ENCODE measurements at regions not wholly inside any gene's neighbourhood (a gene's known extent, or its start where the extent isn't known, plus 50 kb on each side); places are given as distances from the start of the nearest gene placed in this dataset.

DNA sequence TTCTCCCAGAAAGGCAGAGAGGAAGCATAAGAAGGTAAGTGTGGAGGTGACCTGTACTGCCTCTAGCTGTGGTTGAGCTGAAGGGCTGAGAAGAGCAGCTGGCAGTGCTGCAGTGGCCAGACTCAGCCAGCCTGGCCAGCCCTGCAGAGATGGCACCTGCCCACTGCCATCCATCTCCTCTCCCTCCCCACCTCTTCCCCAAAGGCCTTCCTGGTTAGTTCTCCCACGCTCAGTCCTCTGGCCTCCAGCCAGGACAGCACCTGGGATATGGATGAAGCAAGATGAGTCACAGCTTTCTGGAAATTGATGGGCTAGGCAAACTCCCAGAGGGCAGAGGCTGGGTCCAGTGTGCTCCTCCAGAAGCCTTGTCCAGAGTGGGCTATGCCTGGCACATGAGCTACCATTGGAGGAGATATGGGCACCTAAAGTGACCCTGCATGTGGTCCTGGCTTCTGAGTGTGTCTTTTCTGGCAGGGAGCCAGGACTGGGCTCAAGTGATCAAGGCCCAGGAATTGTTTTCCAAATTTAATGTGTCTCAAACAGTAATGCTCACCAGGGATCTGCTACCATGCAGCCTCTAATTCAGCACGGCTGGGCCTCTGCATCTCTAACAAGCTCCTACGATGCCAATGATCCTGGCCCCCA, 81.0 kb upstream of the CACUL1 start:
- DNase-seq (ENCODE audit: low read depth), result peak; percentile 17

DNA sequence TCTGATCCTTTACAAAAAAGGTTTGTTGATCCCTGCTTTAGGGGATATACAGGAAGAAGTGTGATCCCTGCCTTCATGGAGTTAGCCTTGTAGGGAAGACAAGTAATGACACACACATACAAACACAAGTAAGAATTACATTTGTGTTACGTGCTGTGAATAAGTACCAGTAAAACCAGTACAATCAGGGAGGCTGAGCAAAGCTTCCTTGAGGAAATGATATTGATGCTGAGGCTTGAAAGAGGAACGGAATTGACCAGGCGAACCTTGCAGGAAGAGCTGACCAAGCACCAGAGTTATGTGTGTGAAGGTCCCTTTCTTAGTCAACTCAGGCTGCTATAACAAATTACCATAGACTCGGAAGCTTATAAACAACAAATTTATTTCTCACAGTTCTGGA, 83.6 kb upstream of the CACUL1 start:
- no peak for DNase-seq (ENCODE audit: low read depth)

DNA sequence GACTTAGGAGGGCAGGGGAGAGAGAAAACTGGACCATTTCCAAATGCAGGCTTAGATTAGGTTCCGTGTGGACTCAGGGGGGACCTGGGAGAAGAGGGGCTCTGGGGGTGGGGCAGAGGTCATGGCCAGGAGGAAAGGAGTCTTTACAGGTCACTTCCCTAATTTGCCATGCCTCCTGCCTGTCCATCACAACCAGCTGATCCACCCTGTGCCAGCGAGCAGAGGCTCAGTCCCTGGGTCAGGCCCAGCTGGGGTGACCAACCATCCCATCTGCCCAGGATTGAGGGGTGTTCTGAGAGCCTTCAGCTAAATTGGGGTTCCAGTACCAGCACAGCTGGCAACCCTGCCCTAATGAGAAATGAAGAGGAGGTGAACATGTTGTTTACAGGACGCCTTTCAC, 84.6 kb upstream of the CACUL1 start:
- no peak for DNase-seq (ENCODE audit: low read depth)

DNA sequence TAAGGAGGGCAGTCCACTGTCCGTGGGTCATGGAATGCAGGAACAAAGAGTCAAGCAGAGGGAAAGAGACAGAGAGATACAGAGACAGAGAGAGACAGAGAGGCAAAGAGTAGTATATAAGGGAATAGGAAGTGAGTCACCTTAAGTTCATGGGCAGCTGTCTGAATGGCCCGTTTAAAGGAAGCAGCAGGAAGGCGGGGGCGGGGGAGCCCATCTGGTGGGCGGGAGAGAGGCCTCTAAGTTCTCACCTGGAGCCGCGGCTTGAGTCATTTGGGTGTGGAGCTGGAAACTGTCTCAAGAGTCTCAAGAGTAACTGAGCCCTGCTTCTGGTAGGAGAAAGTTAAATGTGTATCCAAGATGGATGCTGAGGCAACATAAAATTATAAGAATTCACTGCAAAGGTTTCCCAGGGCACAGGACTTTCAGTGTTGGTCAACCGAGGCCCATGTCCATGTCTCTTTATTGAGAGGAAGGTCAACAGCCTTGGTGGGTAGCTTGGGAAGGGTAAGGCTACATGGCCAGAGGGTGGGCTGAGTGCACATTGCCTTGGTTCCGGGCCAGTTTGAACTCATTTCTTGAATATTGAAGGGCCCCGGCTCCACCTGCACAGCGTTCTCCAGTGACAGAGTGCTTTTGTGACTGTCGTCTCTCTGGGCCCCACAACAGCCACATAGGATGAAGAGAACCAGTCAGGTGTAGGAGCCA, 85.5 kb upstream of the CACUL1 start:
- peak; percentile 31 for DNase-seq (ENCODE audit: low read depth)

DNA sequence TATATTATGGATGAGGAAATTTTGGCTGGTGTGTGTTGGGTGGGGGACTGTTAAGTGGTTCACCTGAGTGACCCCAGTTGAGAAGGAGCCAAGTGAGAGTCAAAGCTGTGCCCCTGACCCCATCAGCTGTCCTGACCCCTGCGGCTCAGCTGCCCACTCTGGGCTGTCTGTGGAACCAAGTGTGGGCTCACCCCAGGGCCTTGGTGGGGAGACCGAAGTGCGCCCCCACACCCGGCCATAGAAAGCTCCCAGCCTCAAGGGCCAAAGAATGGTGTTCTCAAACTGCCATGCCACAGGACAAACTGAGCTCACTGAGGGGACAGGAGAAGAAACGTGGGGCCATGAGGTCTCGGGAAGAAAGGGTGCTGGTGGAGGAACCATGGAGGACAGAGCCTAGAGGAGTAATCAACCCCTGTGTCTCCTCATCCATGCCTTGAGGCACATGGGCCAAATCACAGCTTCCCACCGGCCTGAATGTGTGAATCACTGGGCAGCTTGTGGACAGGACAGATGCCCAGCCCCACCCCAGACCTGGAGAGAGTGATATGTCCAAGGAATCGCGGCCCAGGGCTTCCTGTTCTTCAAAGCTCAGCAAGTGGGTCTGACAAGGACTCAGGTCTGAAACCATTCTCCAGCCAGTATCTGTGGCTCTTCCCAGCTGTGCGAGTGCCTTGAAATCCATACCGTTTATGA, 86.2 kb upstream of the CACUL1 start:
- DNase-seq (ENCODE audit: low read depth), result no peak

DNA sequence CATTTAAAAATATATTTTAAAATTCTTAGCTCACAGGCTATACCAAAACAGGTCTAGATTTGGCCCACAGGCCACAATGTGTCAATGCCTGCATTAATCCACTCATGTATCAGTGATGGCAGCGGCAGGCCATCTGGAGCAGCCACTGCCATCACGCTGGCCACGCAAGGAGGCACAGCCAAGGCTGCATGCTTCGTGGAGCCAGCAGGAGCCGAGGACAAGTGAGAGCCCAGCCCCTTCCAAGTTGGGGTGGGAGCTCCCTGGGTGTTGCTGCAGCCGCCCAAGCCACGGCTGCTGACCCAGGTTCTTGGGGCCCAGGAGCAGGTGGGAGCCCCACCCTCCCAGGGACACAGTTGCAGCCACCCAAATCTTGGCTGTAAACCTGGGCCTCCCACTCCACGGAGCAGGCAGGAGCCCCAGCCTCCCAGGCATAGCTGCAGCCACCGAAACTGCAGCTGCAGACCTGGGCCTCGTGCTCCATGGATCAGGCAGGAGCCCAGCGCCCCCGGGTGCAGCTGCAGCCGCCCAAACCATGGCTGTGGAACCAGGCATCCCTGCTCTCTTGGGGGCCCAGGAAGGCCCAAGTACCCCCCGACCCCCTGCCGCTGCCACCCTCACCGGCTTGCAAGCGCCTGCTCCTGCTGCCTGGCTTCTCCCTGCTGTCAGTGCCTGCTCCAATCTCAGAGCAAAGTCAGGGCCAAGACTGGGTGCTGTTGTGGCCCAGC, 87.3 kb upstream of the CACUL1 start:
- no peak for DNase-seq (ENCODE audit: low read depth)

DNA sequence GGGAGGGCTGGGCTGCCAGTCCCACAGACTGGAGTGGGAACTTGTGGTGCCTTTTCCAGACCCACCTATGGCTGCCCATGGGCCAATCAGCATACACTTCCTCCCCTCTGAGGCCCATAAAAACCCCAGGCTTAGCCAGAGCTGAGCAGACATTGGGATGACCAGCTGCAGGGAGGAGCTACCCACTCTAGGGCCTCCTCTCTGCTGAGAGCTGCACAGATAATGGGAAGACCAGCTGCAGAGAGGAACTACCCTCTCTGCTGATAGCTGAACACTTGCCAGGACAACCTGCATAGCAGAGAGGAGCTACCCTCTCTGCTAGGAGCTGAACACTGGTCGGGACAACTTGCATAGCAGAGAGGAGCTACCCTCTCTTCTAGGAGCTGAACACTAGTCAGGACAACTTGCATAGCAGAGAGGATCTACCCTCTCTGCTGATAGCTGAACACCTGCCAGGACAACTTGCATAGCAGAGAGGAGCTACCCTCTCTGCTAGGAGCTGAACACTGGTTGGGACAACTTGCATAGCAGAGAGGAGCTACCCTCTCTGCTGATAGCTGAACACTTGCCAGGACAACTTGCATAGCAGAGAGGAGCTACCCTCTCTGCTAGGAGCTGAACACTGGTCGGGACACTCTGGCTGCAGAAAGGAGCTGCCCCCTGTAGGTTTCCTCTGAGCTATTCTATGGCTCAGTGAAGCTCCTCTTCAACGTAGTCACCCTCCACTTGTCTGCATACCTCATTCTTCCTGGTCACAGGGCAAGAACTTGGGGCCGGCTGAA, 88.3 kb upstream of the CACUL1 start:
- no peak for DNase-seq (ENCODE audit: low read depth)

DNA sequence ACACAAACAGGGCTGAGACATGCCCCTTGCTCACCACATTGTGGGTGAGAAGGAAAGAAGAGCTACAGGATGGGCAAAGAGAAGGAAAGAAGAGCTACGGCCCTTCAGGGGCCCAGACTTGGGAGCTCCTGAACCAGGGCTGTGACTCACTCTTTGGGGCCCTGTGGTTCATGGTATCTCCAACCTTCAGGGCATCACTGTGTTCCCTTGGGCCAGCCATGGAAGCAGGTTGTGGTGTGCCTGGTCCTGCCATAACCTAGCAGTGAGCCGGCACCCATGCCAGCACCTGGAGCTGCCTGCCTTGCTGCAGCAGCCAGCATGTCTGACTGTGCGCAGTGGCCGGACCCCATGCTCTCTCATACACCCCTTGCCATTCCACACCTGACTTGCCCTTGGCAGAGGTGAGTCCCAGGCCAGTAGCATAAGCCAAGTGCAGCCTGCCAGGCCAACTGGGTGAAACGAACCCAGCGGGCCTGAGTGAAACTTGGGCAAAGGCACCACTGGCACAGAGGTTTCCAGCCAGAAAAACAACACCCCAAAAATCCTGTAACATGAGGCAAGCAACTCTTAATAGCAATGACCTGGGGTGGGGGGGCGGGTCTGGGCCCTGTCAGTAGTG, 89.0 kb upstream of the CACUL1 start:
- no peak for DNase-seq (ENCODE audit: low read depth)

DNA sequence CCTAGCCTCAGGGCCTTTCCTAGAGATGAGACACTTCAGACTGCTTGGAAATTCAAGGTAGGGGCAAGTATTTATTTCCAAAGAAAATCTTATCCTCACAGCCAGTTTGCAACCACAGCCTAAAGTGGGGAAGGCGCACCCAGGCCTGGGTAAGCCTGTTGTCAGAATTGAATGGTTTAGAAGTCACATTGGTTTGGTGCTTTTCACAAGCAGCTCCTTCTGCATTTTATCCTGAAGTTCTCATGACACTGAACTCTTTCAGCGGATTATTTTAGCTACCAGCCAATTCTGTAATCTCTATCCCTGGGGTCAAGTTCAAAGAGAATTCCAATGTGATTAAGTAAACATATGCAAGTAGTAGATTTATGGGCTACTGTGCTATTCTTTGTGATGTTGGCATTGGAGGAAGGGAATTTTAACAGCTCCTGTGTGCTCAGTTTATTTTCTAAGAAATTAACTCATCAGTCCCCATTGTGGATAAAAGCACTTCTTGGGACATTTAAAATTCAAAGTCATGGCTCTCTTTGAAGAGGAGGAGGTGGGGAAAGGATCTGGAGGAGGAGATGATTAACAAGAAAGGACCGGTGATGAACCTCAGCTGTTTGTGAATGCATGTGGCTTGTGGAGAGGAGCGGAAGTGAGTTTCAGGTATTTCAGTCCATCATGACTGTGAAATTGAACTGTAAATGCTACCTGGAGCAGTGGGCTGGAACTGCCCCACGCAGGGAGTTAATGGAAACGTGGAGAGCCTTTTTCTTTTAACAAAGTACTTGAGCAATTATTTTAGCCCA, 90.2 kb upstream of the CACUL1 start:
- DNase-seq (ENCODE audit: low read depth), result peak; percentile 35

DNA sequence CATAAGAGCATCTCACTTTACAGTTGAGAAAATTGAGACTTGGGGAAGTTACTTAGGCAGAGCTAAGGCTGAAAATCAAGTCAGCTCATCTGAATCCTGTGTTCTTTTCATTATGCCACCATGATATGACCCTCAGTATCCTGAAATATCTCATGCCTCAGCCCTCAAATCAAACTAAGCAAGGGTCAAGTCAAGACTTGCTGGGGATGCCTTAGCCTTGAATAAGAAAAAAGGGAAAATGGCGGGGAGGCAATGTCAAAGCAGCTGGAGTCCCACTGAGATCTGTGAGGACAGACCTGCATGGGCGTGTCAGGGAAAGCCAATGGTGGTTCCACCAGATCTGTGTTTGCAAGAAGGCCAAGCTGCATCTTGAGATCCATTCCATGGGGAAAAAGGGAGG, 91.0 kb upstream of the CACUL1 start:
- DNase-seq (ENCODE audit: low read depth), result no peak

DNA sequence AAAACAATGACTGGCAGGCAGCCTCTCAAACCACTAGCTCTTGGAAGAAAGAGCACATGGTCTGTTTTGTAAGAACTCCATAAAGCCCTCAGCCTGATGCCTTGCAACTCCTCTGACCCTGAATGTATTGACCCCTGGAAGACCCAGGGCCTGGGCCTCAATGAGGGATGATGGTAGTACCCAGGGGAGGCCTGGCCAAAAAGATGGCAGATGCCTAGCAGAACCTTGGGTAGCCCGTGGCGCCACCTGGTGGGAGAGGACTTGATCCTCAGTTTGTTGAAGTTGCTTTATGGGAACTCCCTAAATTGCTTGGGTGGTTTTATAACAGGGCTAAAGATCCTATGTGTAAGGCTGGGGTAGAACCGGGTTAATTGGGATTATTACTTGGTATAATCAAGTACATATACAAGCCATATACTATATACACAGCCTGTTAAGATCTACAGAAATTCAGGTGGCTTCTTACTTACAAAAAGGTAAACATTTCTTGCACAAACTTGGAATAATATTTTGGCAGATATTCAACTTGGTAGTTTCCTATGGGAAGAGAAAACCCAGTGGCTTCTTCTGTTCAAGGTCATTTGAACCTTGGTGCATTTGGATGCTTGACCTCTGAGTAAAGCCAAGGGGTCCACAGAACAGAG, 95.8 kb upstream of the CACUL1 start:
- peak; percentile 66 for DNase-seq (ENCODE audit: low read depth)

DNA sequence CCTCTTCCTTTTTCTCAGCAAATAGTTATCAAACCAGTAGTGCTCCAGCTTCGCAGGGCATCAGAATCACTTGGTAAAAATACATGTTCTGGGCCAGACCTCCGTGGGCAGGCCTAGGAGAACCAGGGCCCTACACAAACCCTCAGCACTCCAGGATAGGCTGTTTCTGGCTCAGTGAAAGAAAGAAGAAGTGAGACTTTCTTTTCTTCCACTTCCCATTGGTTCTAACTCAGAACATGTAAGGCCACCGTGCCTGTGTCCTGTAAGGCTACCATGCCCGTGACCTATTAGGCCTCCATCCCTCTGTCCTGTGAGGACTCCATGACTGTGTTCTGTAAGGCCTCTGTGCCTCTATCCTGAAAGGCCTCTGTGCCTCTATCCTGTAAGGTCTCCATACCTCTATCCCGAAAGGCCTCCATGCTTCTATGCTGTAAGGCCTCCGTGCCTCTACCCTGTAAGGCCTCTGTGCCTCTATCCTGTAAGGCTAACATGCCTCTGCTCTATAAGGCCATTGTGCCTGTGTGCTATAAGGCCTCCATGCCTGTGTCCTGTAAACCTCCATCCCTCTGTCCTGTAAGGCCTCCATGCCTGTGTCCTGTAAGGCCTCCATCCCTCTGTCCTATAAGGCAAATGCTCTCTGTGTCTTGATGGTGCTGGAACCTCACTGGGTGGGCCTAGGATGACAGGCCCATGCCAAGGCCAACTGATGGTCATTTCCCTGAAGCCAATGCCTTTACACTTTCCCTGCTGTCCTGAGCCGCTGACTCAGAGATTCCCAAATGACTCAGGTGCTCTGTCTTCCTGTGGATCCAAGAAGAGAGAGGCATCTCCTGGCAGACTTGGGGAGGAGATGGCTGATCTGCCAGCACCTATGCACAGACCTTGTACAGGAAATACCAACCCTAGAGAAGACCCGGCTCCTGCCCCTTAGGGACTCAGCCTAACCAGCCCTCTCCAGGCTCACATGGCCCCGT, 96.6 kb upstream of the CACUL1 start:
- DNase-seq (ENCODE audit: low read depth), result no peak

DNA sequence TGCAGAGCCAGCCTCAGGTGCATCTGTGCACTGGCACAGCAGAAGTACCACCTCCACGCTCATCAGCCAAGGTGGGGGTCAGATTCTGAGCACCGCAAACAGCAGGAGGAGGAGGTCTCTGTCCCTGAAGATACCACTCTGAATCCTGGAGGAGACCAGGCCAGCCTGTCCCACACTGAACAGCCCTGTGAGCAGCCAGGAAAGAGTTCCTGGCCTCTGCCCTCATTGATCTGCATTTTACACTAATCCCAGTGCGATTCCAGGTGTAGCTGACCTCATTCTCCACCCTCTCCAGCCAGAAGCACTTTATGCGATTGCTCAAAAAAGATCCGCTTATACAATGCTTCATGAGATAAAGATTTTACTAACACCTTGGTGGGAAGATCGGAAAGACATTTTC, 99.1 kb upstream of the CACUL1 start:
- DNase-seq (ENCODE audit: low read depth), result no peak

DNA sequence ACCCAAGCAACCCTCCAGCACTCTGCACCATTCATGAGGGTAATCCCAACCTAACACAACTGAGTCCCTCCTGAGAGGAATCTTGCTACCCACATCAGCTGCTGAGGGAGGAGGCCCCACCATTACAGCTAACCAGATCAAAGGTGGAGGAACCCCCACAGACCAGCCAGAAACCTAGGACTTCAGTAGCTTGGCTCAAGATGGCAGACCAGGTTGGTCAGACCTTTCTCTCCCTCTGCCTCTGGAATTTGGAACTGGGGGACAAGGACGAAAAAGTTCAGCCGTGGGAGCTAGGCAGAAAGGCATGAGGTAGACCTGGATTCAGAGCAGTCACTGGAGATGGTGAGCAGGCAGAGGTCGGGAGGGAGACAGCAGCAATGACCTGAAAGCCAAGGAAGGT, 101.3 kb upstream of the CACUL1 start:
- DNase-seq (ENCODE audit: low read depth), result no peak

DNA sequence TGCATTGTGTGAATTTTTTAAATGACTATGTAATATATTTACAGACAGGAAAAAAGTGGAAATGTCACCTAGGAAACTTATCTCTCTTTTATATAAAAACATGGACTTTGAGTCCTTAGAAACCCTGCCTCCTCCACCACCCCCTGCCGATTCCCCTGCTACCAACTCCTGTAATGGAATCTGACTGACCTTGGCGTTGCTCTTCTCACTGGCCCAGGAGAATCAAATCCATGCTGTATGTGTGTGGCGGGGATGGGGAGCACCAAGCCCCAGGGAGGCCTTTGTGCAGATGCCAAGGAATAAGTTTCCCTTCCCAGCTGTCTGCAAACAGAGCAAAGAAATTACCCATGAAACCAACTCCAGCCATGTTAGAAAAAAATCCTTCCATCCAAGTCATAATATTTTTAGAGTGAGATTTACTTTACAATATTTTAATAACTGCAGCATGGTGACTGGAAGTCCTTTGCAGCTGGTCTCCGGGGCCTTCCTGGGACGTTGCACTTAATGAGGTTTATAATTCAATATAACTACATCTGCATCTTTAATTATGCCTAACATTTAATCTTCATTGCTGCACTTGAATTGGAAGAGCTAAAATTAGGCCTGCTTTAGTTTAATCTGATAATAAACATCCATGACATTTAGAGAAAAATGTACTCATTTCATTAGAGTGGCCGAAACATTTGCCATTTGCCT, 111.4 kb upstream of the CACUL1 start:
- no peak for DNase-seq (ENCODE audit: low read depth)

DNA sequence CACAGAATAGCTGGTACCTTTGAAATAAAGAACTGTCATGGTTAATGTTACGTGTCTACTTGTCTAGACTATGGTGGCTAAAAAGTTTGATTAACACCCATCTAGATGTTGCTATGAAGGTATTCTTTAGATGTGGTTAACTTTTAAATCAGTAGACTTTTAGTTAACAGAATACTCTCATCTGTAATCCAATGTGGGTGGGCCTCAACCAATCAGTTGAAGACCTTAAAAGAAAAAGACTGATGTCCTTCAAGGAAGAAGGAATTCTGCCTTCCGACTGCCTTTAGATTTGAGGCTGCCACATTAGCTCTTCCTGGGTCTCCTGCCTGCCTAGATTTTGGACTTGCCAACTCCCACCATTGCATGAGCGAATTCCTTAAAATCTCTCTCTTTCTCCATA, 113.0 kb upstream of the CACUL1 start:
- DNase-seq (ENCODE audit: low read depth), result no peak

DNA sequence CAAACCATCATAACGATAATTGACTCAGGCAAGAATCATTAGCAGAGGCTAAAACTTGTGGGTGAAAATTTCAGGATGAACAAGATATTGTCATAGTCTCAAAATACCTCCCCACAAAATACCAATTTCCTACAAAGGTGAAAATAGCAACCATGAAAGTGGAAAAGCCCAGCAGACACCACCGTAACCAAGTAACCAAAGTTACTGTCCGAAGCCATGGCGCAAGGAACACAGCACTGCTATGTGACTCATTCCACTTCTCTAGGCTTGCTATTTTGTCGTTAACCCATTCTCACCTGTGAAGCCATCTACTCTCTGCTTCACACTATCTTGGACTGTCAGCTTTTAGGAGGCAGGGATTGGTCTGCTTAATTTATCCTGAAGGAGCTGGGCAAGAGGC, 113.8 kb upstream of the CACUL1 start:
- no peak for DNase-seq (ENCODE audit: low read depth)

DNA sequence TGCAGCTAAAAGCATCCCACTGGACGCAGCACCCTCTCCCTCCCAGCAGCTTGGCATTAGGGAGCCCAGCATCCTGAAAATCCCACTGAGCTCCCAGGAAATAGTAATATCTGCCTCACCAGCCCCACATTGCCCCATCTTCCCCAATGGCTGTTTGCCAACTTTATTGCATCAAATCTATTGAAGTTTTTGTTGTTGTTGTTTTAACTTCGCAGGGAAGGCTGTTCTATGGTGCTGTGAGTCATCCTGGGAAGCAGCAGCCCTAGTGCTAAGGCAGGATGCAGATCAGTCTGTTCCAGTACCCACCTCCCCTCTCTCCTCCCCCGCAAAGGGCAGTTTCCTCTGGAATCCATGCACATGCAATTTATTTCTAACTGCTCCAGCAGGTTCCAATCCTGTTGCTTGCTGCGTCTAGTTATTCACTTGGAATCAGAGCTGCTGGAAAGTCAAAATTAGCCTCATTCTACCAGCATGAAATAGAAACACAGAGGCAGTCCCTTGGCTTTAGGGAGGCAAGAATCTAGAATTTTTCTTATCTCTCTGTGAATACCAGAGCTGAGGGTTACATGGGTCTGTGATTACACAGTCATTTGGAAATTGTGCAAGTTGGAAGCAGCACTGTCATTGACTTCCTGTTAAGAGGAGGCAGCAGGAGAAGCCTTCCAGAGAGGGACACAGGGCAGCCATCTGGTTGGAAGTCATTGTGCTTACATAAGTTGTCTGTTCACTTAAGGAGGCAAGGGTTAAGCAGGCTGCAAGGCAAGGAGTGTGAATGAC, 115.9 kb upstream of the CACUL1 start:
- DNase-seq (ENCODE audit: low read depth), result peak; percentile 93
